Nephron progenitor cell (in vitro differentiated cells): ENCODE measurements at regions not wholly inside any gene's neighbourhood (a gene's known extent, or its start where the extent isn't known, plus 50 kb on each side); places are given as distances from the start of the nearest gene placed in this dataset.
A peak's percentile ranks its signal among the peaks of the same experiment; 100 is the strongest.
"Not testable (repeated sequence)": the region's sequence is repeated elsewhere in the genome, so short reads cannot be mapped to it uniquely, and the experiment has no call there.

Source experiments
- DNase-seq: peaks from one replicate; pipeline ENCODE4 v3.0.0; 2021
- H3K27ac Mint-ChIP-seq: 2 replicates; pipeline ENCODE4 v1.8.0; 2021; ENCODE audit warnings: mild to moderate bottlenecking, moderate library complexity, mixed read lengths
- H3K27me3 Mint-ChIP-seq: 2 replicates; pipeline ENCODE4 v1.8.0; 2021; ENCODE audit warnings: mild to moderate bottlenecking, low read depth, mixed read lengths; ENCODE audit not compliant: poor library complexity
- H3K36me3 Mint-ChIP-seq: 2 replicates; pipeline ENCODE4 v1.8.0; 2021; ENCODE audit warnings: low read depth, mixed read lengths
- H3K4me1 Mint-ChIP-seq: 2 replicates; pipeline ENCODE4 v1.8.0; 2021; ENCODE audit warnings: mixed read lengths
- H3K4me3 Mint-ChIP-seq: 2 replicates; pipeline ENCODE4 v1.8.0; 2021; ENCODE audit warnings: mild to moderate bottlenecking, moderate library complexity, mixed read lengths
- H3K9me3 Mint-ChIP-seq: 2 replicates; pipeline ENCODE4 v1.8.0; 2021; ENCODE audit warnings: mild to moderate bottlenecking, moderate library complexity, mixed read lengths
- TF ChIP-seq, protein P1 (sequence below): fragments of 200-600 bp; sonication (generic); IDR thresholded peaks from 2 replicates; pipeline ENCODE4 v1.5.0; 2021; ENCODE audit warnings: antibody characterized with exemption

DNA sequence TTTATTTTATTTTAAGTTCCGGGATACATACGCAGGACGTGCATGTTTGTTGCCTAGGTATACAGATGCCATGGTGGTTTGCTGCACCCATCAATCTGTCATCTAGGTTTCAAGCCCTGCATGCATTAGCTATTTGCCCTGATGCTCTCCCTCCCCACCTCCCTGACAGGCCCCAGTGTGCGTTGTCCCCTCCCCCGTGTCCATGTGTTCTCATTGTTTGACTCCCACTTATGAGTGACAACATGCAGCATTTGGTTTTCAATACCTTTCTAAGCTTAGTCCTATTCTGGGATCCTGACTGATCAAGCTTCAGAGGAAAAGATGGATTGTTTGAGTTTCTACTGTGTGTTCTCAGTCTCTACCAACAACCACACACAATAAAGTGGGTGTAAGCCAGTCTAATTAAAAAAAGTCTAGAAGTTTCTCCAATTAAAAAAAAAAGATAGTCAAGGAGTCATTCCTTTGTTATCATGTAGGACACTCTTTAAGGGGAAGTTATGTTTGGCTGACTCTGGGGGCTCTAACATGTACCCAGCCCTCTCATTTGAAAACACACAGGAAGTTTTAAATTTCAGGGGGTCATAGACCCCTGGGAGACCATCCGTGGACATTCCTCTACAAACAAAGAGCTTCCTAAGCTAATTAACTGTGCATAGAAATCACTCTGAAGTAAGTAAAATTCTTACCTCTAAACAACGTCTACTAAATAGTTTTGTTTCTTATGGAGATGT lies 66.3 kb upstream of the ADAMTS18 start:
- Mint-ChIP-seq H3K9me3 (peaks cover 12% of the 10 kb centered on the region), H3K27me3 (no peaks in the 10 kb centered on the region), H3K27ac (peak overlapping the region; percentile 93), H3K36me3 (peaks cover 3% of the 10 kb centered on the region), H3K4me1 (peaks cover 75% of the 10 kb centered on the region), H3K4me3 (peak overlapping the region; percentile 57)
- DNase-seq = peak; percentile 29
- TF ChIP-seq, protein P1, sequence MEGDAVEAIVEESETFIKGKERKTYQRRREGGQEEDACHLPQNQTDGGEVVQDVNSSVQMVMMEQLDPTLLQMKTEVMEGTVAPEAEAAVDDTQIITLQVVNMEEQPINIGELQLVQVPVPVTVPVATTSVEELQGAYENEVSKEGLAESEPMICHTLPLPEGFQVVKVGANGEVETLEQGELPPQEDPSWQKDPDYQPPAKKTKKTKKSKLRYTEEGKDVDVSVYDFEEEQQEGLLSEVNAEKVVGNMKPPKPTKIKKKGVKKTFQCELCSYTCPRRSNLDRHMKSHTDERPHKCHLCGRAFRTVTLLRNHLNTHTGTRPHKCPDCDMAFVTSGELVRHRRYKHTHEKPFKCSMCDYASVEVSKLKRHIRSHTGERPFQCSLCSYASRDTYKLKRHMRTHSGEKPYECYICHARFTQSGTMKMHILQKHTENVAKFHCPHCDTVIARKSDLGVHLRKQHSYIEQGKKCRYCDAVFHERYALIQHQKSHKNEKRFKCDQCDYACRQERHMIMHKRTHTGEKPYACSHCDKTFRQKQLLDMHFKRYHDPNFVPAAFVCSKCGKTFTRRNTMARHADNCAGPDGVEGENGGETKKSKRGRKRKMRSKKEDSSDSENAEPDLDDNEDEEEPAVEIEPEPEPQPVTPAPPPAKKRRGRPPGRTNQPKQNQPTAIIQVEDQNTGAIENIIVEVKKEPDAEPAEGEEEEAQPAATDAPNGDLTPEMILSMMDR = no peak

DNA sequence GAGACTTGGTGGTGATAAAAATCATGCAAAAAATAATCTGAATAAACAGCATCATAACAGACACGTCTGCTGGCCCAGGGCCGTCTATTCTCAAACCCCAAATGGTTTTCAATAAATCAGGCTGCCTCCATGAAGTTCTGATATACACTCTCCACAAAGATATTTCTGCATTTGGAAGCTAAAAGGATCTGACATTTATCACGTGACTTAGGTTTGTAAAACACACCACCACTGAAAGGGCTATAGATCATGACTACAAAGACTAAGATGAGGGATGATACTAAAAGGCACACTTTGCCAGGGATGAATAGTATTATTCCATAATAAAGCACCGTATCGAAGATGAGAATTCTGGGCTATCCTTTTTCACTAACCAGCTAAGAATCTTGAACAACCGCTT lies 67.6 kb upstream of the ADAMTS18 start:
- TF ChIP-seq, protein P1 = no peak
- Mint-ChIP-seq H3K4me3 (no peak overlapping the region), H3K27me3 (no peaks in the 10 kb centered on the region), H3K4me1 (peaks cover 70% of the 10 kb centered on the region), H3K36me3 (no peaks in the 10 kb centered on the region), H3K9me3 (peaks cover 4% of the 10 kb centered on the region), H3K27ac (peak overlapping the region; percentile 93)
- no peak for DNase-seq

- not testable (repeated sequence) for H3K4me3 Mint-ChIP-seq
Measured at GRCh38 chr16:77506492-77506891, 71.7 kb upstream of the ADAMTS18 start.

DNA sequence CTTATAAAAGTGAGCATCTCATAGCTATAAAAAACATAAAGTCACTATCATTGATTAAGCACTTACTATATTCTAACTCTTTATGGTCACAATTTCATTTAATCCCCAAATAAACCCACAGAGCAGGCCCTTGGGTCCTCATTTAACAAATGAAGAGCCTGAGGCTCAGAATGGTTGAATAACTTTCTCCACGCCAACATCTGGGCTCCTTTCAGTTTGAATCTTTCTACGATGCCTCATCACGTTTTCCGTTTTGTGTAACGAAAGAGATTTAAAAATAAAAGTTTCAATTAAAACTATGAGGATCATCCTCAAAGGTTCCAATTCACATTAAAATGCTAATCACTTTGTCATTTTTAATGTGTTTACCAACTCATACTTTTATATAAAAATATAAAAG lies 74.2 kb upstream of the ADAMTS18 start:
- Mint-ChIP-seq H3K27ac (no peak overlapping the region), H3K27me3 (peaks cover 3% of the 10 kb centered on the region), H3K4me1 (peaks cover 54% of the 10 kb centered on the region), H3K4me3 (no peak overlapping the region), H3K36me3 (no peaks in the 10 kb centered on the region), H3K9me3 (peaks cover 10% of the 10 kb centered on the region)
- TF ChIP-seq, protein P1 = no peak
- no peak for DNase-seq

More at GRCh38 chr16:77506492-77506891, 71.7 kb upstream of the ADAMTS18 start:
- not testable (repeated sequence) for H3K27me3 Mint-ChIP-seq, H3K36me3 Mint-ChIP-seq, H3K27ac Mint-ChIP-seq, H3K9me3 Mint-ChIP-seq, DNase-seq
- H3K4me1 Mint-ChIP-seq = peaks cover 58% of the 10 kb centered on the region

DNA sequence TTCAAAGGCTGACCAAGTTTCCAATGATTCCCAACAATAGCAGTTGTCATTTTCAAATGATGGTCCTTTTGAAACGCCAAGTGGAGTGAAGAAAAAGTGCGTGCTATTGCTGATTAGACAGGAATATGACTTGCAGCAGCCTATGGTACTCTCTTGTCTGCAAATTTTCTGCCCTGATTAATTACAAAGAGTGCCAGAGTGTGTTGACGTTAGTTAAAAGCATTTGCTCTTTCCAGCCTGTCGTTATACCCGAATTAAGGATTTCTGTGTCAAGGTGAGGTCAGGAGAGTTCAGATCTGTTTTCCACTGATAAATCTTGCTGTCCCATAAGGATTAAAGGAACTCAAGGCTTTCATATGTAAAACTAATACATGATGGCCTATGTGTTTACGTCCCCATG lies 75.0 kb upstream of the ADAMTS18 start:
- DNase-seq = no peak
- TF ChIP-seq, protein P1 = no peak
- Mint-ChIP-seq H3K4me1 (peaks cover 53% of the 10 kb centered on the region), H3K27ac (peak overlapping the region; percentile 88), H3K4me3 (peak overlapping the region; percentile 49), H3K9me3 (peaks cover 7% of the 10 kb centered on the region), H3K36me3 (no peaks in the 10 kb centered on the region), H3K27me3 (peaks cover 3% of the 10 kb centered on the region)

GRCh38 chr16:77511053-77511452 lies 76.2 kb upstream of the ADAMTS18 start:
- TF ChIP-seq, protein P1 = no peak
- Mint-ChIP-seq H3K9me3 (peaks cover 5% of the 10 kb centered on the region), H3K36me3 (no peaks in the 10 kb centered on the region), H3K27me3 (peaks cover 3% of the 10 kb centered on the region), H3K4me3 (no peak overlapping the region), H3K27ac (no peak overlapping the region), H3K4me1 (peaks cover 57% of the 10 kb centered on the region)
- no peak for DNase-seq
